ENCODE measurements at regions not wholly inside any gene's neighbourhood (a gene's known extent, or its start where the extent isn't known, plus 50 kb on each side); places are given as distances from the start of the nearest gene placed in this dataset.

- no peak for DNase-seq (ENCODE audit: low read depth)
- TF ChIP-seq CTCF (conservative IDR thresholded peaks at IDR 0.05; ENCODE audit: low read depth, low read length), result no peak
- H3K4me3 ChIP-seq (ENCODE audit: low read length), result no peak overlapping the region
Observed at GRCh38 chr1:192066202-192066601, 92.1 kb upstream of the RGS18 start.

GRCh38 chr1:192067360-192067759 lies 90.9 kb upstream of the RGS18 start:
- H3K4me3 ChIP-seq (ENCODE audit: low read length), result no peak overlapping the region
- TF ChIP-seq CTCF (conservative IDR thresholded peaks at IDR 0.05; ENCODE audit: low read depth, low read length), result no peak
- DNase-seq (ENCODE audit: low read depth), result no peak

GRCh38 chr1:192070213-192070612 lies 88.0 kb upstream of the RGS18 start:
- no peak for DNase-seq (ENCODE audit: low read depth)
- no peak overlapping the region for H3K4me3 ChIP-seq (ENCODE audit: low read length)
- TF ChIP-seq CTCF (conservative IDR thresholded peaks at IDR 0.05; ENCODE audit: low read depth, low read length), result no peak

- H3K4me3 ChIP-seq (ENCODE audit: low read length), result no peak overlapping the region
- no peak for TF ChIP-seq CTCF (conservative IDR thresholded peaks at IDR 0.05; ENCODE audit: low read depth, low read length)
- no peak for DNase-seq (ENCODE audit: low read depth)
Observed at GRCh38 chr1:192080684-192081083, 77.6 kb upstream of the RGS18 start.

GRCh38 chr1:192081359-192081758 lies 76.9 kb upstream of the RGS18 start:
- no peak for DNase-seq (ENCODE audit: low read depth)
- H3K4me3 ChIP-seq (ENCODE audit: low read length), result no peak overlapping the region
- no peak for TF ChIP-seq CTCF (conservative IDR thresholded peaks at IDR 0.05; ENCODE audit: low read depth, low read length)

DNA sequence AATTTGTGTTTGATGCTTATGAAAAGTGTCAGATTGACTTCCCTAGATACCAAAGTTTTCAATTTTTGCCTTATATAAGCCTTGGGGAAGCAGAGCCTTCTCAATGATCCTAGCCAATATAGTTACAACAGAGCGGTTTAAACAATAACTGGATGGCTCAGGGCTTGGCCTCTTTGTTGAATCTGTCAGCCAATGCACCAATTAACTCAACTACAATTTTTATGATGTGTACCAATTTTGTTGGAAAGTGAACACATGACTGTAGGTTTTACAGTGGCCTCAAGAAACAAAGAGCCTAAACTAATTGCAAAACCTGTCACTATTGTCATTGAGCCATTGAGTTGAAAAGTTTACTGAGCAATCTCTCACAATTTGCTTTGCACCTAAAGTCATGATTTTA lies 71.6 kb upstream of the RGS18 start:
- no peak overlapping the region for H3K4me3 ChIP-seq (ENCODE audit: low read length)
- DNase-seq (ENCODE audit: low read depth), result no peak
- no peak for TF ChIP-seq CTCF (conservative IDR thresholded peaks at IDR 0.05; ENCODE audit: low read depth, low read length)

GRCh38 chr1:192087334-192087733 lies 70.9 kb upstream of the RGS18 start:
- H3K4me3 ChIP-seq (ENCODE audit: low read length), result no peak overlapping the region
- TF ChIP-seq CTCF (conservative IDR thresholded peaks at IDR 0.05; ENCODE audit: low read depth, low read length), result no peak
- DNase-seq (ENCODE audit: low read depth), result no peak
